ENCODE measurements at regions not wholly inside any gene's neighbourhood (a gene's known extent, or its start where the extent isn't known, plus 50 kb on each side); places are given as distances from the start of the nearest gene placed in this dataset.

GRCh38 chr10:123506455-123506854 is 159.7 kb upstream of the GPR26 start:
- TF ChIP-seq, protein P1, sequence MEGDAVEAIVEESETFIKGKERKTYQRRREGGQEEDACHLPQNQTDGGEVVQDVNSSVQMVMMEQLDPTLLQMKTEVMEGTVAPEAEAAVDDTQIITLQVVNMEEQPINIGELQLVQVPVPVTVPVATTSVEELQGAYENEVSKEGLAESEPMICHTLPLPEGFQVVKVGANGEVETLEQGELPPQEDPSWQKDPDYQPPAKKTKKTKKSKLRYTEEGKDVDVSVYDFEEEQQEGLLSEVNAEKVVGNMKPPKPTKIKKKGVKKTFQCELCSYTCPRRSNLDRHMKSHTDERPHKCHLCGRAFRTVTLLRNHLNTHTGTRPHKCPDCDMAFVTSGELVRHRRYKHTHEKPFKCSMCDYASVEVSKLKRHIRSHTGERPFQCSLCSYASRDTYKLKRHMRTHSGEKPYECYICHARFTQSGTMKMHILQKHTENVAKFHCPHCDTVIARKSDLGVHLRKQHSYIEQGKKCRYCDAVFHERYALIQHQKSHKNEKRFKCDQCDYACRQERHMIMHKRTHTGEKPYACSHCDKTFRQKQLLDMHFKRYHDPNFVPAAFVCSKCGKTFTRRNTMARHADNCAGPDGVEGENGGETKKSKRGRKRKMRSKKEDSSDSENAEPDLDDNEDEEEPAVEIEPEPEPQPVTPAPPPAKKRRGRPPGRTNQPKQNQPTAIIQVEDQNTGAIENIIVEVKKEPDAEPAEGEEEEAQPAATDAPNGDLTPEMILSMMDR (IDR thresholded peaks at IDR 0.05), result no peak
- ATAC-seq (ENCODE audit: low FRiP score) (no peak), DNase-seq (ENCODE audit: low spot score) (no peak)

DNA sequence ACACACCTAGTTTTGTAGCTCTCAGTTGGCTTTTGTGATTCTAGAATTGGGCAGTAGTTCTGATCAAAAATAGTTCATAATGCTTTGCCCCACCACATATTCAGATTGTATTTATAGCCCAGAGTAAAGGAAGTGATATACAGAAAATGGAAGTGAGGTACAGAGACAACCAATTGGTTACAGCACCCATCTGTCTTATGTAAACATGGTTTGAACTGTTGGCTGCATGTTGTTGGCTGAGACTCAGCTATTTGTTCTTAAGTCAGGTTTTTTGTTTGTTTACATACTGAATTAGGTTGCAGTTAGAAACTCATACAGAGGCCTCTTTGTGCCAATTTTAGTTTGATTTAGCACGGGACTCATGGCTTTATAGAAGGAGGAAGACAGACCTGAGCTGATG is 158.9 kb upstream of the GPR26 start:
- DNase-seq (ENCODE audit: low spot score) (no peak), ATAC-seq (ENCODE audit: low FRiP score) (no peak)
- TF ChIP-seq, protein P1 (IDR thresholded peaks at IDR 0.05), result no peak

DNA sequence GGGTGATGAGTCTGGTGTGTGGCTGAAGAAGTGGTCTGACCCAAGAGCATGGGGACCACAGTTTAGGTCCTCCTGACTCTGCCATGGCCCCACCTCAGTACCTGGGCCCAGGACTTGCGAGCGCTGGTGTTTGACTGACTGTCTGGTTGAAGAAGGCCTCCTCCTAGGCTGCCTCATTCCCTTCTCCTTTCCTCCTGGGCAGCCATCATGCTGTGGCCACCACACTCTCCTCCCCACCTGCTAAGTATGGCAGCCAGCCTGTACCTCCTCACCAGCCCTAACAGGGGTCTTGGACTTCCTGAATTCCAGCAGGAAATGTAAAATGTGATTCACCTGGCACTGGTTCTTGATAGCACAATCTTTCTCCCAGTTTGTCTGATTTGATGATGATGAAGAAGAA is 156.8 kb upstream of the GPR26 start:
- ATAC-seq (ENCODE audit: low FRiP score) (no peak), DNase-seq (ENCODE audit: low spot score) (no peak)
- TF ChIP-seq, protein P1 (IDR thresholded peaks at IDR 0.05), result no peak

DNA sequence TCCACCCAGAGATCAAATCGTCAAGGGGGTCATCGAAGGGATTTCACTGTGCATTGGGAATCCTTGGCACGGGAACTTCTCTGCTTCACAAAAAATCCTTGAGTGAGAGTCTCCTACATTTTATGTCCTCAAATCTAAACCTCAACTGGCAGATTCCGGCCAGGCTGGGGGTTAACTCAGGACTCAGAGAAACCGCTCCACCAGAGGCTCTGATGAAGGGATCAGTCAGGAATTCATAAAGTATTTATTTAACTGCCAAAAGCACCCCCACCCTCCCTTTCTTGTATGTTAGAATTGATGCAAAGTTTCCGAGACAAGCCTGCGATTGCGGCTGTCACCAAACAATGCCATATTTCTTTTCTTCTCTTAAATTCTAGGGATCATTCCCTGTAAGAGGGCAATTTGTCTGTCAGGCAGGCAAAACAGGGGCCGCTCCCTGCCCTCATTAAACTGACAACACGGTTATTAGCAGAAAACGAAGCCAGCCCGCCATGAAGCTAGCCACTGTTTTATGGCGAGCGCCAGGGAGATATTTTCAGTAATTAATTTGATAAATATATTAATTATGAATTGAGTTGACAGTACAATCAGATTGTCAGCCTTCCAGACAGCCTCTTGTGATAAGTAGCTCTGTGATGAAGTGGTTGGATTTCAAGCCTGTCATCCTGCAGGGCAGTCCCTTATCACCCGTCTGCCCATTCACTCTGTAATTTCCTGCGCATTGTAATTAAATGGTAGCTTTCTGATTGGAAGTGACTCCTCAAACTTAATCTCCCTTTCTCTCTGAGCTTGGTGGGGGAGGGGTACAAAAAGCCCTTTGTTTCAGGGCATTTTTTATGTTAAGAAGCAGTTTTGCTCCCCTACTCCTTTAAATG is 153.0 kb upstream of the GPR26 start:
- TF ChIP-seq, protein P1 (IDR thresholded peaks at IDR 0.05), result no peak
- DNase-seq (ENCODE audit: low spot score) (no peak), ATAC-seq (ENCODE audit: low FRiP score) (no peak)

GRCh38 chr10:123513870-123514269 is 152.3 kb upstream of the GPR26 start:
- DNase-seq (ENCODE audit: low spot score) (no peak), ATAC-seq (ENCODE audit: low FRiP score) (no peak)
- TF ChIP-seq, protein P1 (IDR thresholded peaks at IDR 0.05), result no peak

GRCh38 chr10:123514996-123515395 is 151.2 kb upstream of the GPR26 start:
- DNase-seq (ENCODE audit: low spot score), result no peak
- ATAC-seq (ENCODE audit: low FRiP score), result no peak
- TF ChIP-seq, protein P1 (IDR thresholded peaks at IDR 0.05), result no peak

DNA sequence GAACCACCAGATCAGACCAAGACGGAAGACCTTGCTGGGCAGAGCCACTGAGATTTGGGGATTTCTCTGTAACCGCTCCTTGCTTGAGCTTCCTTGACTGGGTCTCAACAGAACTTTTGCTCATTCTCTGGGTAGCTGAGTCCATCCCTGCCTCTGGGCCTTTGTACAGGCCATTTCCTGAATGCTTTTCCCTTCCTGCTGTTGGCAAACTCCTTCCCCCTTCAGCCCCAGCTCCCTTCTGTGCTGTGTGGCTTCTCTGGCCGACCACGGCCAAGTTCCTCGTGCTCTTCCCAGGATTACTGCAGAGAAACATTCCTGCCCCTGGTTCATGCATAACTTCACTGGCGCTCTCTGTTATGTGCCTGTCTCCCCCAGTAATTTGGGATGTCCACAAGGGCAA is 150.5 kb upstream of the GPR26 start:
- no peak for DNase-seq (ENCODE audit: low spot score)
- no peak for ATAC-seq (ENCODE audit: low FRiP score)
- TF ChIP-seq, protein P1 (IDR thresholded peaks at IDR 0.05), result no peak

Data from omental fat pad (tissue), 3 donors.